ENCODE measurements at regions not wholly inside any gene's neighbourhood (a gene's known extent, or its start where the extent isn't known, plus 50 kb on each side); places are given as distances from the start of the nearest gene placed in this dataset.

DNA sequence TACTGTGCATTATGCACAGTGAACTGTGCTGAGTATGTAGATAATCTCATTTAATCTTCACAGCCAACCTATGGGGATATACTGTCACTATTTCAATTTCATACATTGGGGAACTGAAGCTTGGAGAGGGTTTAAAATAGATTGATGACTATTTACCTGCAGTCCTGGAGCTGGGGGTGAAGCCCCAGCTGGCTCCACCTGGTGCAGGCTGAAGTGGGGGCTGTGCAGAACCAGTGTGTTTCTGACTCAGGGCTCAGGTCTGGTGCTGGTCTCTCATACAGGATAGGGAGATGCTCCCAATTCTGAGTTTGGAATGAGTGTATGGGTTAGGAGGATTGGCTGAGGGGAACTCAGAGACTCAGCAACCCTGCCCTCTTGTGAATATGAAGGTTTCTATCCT is 176.1 kb upstream of the CEP162 start:
- no peak for TF ChIP-seq ZBTB7A (IDR thresholded peaks at IDR 0.05; ENCODE audit: low read depth)
- no peak for TF ChIP-seq EGR1 (IDR thresholded peaks at IDR 0.05)
- TF ChIP-seq EP300 (IDR thresholded peaks at IDR 0.05; ENCODE audit: borderline replicate concordance): no peak
- no peak for TF ChIP-seq RAD21 (IDR thresholded peaks at IDR 0.05; ENCODE audit: low read depth)
- TF ChIP-seq, protein P1, sequence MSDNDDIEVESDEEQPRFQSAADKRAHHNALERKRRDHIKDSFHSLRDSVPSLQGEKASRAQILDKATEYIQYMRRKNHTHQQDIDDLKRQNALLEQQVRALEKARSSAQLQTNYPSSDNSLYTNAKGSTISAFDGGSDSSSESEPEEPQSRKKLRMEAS (IDR thresholded peaks at IDR 0.05): no peak
- no peak for TF ChIP-seq TAF1 (IDR thresholded peaks at IDR 0.05; ENCODE audit: low read depth)
- TF ChIP-seq REST (IDR thresholded peaks at IDR 0.05; ENCODE audit: low read depth): no peak
- TF ChIP-seq, protein P2, sequence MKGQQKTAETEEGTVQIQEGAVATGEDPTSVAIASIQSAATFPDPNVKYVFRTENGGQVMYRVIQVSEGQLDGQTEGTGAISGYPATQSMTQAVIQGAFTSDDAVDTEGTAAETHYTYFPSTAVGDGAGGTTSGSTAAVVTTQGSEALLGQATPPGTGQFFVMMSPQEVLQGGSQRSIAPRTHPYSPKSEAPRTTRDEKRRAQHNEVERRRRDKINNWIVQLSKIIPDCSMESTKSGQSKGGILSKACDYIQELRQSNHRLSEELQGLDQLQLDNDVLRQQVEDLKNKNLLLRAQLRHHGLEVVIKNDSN (IDR thresholded peaks at IDR 0.05): no peak
- no peak for TF ChIP-seq CREB1 (IDR thresholded peaks at IDR 0.05; ENCODE audit: low read depth)
- TF ChIP-seq CEBPB (IDR thresholded peaks at IDR 0.05): no peak
- TF ChIP-seq NFIC (IDR thresholded peaks at IDR 0.05): no peak
- TF ChIP-seq TEAD4 (IDR thresholded peaks at IDR 0.05): no peak
- no peak for TF ChIP-seq FOXM1 (IDR thresholded peaks at IDR 0.05; ENCODE audit: borderline replicate concordance, low read depth)
